G401 (cell line): ENCODE measurements at regions not wholly inside any gene's neighbourhood (a gene's known extent, or its start where the extent isn't known, plus 50 kb on each side); places are given as distances from the start of the nearest gene placed in this dataset.

Experiments used
- DNase-seq: peaks from one replicate; pipeline ENCODE4 v3.0.0-alpha.2; 2015; ENCODE audit warnings: low spot score
- in situ Hi-C: cut with HindIII; loops from 2 replicates; pipeline ENCODE4 v1.10.0; 2016; ENCODE audit warnings: low sequenced_read_pairs, mixed read lengths

DNA sequence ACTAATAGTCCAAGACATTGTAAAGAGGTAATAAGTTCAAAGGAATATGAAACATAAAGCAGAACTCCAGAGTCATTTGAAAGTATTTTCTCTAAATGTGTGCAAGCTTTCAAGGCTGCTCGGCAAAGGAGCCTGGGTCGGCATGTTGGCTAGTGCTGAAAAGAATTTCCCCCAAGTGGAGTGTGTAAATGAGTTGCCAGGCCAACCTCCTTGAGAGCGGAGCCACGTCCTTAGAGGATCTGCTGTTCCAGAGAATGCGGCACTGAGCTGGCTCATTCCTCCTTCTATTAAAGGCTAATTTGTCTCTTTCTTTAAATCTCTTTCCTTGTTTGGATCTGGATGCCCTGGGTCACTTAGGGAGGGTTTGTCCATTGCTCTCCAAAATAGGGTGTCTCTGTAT lies 127.5 kb downstream of the RDH14 start:
- in situ Hi-C loops: no loop called here
- DNase-seq: peak; percentile 4

DNA sequence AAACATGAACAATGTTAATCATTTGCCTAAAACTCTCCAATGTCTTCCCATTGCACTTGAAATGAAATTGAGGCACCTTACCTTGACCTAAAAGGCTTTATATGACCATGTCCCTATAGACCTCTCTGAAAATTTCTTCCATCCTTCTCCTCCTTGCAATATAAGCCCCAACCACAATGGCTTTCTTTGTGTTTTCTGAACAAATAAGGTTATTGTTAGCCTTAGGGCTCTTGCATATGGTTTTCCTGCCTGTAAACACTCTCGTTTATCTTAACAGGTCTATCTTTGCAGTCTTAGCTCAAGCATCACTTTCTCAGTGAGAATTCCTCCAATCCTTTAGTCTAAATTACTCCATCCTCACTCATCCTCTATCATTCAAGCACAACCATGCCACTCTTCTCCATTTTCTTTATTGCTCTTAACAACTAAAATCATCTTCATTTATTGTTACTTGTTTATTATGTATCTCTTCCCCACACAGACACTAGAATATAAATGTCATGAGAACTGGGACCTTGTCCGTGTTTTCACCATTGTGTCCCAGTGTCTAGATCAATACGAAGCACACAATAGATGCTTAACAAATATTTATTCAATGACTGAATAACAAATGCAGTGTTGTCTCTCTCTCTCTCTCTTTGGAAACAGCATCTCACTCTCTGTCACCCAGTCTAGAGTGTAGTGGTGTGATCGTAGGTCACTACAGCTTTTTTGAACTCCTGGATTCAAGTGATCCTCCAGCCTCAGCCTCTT lies 129.3 kb downstream of the RDH14 start:
- DNase-seq: no peak
- in situ Hi-C loops: no loop called here

DNA sequence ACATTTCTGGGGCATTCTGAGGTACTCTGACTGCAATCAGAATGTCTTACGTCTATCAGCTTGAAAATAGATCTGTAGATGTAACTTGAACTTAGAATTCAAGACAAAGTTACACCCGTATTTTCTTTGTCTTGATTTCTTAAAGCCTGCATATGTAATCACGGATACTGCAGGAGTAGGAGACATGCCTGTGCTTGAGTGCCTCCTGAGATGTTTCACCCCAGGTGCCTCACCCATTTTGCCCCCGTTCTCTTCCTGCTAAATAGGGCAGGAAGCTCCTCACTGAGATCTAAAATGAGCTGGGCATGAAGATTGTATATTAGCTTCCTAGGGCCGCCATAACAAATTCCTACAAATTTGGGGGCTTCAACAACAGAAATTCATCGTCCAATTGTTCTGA lies 131.9 kb downstream of the RDH14 start:
- no peak for DNase-seq
- in situ Hi-C loops: no loop called here

DNA sequence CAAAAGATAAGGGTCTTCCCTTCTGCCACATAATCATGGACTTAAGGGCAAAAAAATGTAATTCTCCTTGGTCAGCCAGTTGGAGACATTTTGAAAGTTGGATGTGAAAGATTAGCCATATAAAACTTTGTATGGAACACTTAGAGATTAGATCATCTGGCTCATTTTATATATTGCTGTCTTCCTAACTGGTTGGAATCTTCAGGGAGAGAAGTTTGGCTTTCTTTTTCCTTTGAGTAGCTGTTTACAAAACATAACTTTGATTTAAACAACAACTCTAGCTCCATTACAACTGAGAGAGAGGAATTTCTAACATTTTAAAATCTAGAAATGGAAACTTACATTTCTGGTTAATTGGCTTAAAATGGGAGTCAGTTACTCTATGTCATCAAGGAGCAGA lies 132.7 kb downstream of the RDH14 start:
- in situ Hi-C loops: no loop called here
- no peak for DNase-seq

DNA sequence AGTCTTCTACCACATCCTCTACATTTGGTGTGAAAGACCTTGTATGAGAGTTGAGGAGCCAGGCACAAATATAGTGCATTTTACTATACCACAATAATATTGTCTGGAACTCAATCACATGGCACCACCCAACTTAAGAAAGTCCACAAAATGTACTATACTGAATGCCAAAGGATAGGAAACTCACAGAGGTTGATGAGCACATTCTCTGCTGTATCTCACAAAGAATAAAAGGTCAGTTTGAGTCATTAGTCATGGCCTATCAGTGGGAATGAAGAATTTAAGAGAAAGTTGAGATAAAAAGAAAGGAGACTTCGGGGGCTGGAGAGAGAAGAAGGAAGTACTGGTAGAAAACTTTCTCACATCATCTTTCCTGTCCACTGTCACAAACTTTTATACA lies 134.3 kb downstream of the RDH14 start:
- in situ Hi-C loops: no loop called here
- DNase-seq: no peak

DNA sequence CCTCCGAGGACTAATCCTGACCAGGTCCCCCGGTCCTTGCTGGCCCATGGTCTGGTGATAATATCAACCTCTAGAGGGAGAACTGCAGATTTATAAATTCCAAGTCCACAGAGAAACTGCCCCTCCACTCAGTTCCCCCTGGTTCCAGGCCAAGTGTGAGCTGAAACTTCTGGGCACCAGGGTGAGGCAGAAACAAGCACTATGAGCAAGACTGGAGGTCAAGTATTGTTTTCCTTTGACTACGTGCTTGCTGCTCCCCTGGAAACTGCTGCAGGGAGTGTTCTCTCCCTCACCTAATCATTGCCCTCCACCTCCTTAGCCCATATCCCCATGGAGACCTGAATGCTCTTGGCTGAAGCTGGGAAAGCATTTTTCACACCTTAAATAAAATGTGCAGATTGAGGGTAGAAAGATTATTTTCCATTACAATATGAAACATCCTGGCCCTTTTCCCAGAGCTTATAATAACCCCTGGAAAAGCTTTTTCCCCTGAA lies 135.2 kb downstream of the RDH14 start:
- in situ Hi-C loops: no loop called here
- no peak for DNase-seq

- no peak for DNase-seq
- in situ Hi-C loops: no loop called here
Observed at GRCh38 chr2:18423636-18424035, 136.8 kb downstream of the RDH14 start.

DNA sequence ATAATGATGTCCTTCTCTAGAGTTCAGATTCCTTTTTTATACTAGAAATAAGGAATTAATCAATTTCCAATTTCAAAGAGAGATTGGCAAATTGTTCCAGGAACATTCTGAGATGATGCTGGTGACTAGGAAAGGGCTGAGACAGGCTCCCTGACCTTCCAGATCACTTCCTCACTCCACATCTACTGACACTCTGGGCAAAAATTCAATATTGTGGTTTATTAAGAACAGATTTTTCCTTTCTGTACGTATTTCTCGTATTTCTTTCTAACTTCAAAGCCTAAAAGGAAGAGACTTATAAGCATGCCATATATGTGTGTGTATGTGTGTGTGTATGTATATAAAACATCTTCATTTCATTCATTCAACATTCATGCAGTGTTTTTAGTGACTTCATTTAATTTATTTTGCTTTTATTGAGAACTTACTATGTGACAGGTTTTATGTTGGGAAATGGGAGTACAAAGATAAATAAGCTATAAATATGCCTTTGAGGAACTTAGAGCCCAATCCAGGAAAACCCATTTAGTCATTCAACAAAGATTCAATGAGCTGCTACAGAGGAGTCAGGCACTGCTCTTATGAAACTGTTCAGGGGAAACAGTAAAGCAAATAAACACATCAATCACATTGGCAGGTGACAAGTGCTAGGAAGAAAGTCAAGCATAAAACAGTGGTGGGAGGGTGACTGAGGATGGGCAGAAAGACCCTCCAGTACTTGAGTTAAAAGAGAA lies 137.9 kb downstream of the RDH14 start:
- in situ Hi-C loops: no loop called here

DNA sequence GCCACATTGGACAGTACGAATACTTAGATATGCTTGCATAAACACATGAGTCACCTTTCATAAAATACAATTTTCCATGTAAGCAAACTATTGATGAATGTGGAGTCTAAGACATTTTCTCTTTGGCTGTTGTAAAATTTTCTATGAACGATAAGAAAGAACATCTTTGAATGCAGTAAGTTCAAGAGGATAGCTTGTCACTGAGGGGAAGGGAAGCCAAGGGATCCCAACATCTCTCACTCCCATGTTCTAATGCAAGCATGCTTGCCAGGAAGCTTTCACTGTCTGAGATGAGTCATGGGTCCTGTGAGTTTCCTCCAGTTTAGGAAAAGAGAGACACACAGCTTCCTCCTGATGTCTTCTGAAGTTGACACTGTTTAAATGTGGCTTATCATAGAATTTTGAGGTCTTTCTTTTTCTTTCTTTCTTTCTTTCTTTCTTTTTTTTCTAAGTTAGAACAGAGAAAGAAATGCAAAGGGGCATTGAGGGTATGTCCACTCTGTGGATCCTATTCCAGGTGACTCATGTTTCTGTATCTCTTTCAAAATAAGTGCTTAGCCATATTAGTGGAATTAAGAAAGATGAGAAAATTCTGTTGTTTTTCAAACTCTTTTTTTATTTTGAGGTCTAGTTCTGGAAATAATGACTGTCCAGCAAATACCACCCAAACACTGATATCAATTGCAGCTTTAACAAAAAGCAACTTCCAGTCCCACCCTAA lies 146.6 kb downstream of the RDH14 start:
- DNase-seq: no peak
- in situ Hi-C loops: no loop called here

More for the DNA sequence above, 137.9 kb downstream of the RDH14 start:
- no peak for DNase-seq

GRCh38 chr2:18412980-18413675 lies 147.3 kb downstream of the RDH14 start:
- DNase-seq: no peak
- in situ Hi-C loops: no loop called here

DNA sequence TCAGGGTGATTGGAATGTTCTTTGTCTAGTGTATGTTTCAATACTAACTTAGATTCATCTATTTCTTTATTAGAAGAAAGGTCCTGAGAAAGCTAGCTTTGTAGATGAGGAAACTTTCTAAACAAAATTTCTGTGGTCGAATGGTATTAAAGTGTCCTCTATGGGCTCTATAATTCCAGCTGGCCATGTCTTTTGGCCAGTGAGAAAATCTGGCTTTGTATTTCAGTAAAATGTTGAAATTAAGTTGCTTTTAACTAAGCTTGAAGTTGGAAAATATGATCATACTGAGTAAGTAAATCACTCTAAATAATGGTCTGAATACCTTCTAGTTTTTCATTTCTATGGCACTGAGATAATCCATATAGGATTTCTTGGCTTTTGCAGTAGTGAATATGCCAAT lies 148.8 kb downstream of the RDH14 start:
- no peak for DNase-seq
- in situ Hi-C loops: no loop called here

DNA sequence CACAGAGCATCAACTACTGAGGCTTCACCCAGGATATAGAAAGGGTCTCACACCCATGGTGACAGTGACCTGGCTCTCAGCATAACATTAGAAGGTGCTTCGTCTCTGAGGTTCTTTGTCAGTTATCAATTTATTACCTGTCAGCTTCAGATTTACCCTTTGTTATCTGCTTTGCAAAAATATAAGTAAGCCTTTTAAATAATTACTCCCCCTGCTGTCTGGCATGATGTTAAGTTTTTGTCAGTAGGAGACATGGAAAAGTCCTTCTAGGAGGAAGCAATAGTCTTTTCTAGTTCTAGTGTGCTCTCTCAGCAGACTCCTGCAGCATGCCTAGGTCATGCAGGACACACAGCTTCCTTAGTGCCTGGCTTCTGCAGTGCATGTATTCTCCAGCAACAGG lies 149.9 kb downstream of the RDH14 start:
- in situ Hi-C loops: no loop called here
- no peak for DNase-seq

DNA sequence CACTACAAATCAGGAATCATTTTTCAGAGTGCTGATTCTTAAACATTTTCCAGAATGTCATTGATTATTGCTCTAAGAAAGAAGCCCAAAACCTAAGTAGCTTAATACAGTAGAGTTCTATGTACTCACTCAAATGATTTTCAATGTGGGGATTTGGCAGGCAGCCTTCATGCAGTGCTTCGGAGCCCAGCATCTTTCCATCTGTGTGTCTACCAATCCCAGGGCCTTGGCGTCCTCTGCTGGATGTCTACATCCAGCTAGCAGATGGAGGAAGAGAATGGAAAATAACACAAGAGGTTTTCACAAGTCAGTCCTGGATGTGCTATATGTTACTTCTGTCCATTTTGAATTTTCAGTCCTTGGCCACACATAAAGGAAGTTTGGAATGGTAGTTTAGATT lies 151.8 kb downstream of the RDH14 start:
- in situ Hi-C loops: no loop called here

GRCh38 chr2:18406219-18406618 lies 154.2 kb downstream of the RDH14 start:
- in situ Hi-C loops: no loop called here
- DNase-seq: no peak

More for the DNA sequence above, 151.8 kb downstream of the RDH14 start:
- no peak for DNase-seq

DNA sequence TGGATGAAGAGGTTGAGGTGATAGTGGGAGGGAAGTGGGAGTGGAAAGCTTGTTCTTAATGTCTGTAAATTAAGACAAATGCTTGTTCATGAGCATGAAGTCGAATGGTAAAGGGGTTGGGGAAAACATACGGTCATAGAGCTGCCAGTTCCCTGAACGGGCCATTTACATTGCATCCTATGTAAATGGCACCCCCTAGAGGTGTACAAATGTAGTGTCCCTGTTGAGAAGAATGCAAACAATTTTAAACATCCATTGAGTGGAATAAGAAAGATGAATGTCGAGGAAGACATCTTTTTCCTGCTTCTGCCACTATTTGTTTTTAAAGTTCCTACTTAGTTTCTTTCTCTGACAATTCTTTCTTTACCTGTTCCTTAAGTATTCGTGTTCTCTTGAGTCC lies 155.7 kb downstream of the RDH14 start:
- DNase-seq: no peak
- in situ Hi-C loops: no loop called here

- in situ Hi-C loops: no loop called here
- no peak for DNase-seq
Observed at GRCh38 chr2:18403921-18404522, 156.4 kb downstream of the RDH14 start.

GRCh38 chr2:18402831-18403230 lies 157.6 kb downstream of the RDH14 start:
- no peak for DNase-seq
- in situ Hi-C loops: no loop called here

- in situ Hi-C loops: no loop called here
- DNase-seq: no peak
Observed at GRCh38 chr2:18401471-18401870, 159.0 kb downstream of the RDH14 start.

- no peak for DNase-seq
- in situ Hi-C loops: no loop called here
Observed at GRCh38 chr2:18399601-18400000, 160.9 kb downstream of the RDH14 start.
